DND-41 (cell line): ENCODE measurements at regions not wholly inside any gene's neighbourhood (a gene's known extent, or its start where the extent isn't known, plus 50 kb on each side); places are given as distances from the start of the nearest gene placed in this dataset.
"Not testable (repeated sequence)": the region's sequence is repeated elsewhere in the genome, so short reads cannot be mapped to it uniquely, and the experiment has no call there.

Experiments
- EZH2 ChIP-seq: IDR thresholded peaks from 3 replicates; pipeline ENCODE4 v1.6.1; 2012; ENCODE audit warnings: borderline replicate concordance, low read depth, mild to moderate bottlenecking, moderate library complexity, low read length, inconsistent platforms; ENCODE audit not compliant: severe bottlenecking
- TF ChIP-seq, protein P1 (sequence below): IDR thresholded peaks from 2 replicates; pipeline ENCODE4 v1.5.1; 2012; ENCODE audit warnings: borderline replicate concordance, low read length, moderate library complexity, mild to moderate bottlenecking; ENCODE audit not compliant: poor library complexity, severe bottlenecking; ENCODE audit errors: extremely low read depth

DNA sequence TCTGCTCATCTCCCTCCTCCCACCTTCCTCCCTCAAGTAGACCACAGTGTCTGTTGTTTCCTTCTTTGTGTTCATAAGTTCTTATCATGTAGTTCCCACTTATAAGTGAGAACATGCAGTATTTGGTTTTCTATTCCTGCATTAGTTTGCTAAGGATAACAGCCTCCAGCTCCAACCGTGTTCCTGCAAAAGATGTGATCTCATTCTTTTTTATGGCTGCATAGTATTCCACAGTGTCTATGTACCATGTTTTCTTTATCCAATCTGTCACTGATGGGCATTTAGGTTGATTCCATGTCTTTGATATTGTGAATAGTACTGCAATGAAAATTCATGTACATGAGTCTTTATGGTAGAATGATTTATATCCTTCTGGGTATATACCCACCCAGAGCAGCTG, 173.5 kb downstream of the MATN1 start:
- TF ChIP-seq, protein P1, sequence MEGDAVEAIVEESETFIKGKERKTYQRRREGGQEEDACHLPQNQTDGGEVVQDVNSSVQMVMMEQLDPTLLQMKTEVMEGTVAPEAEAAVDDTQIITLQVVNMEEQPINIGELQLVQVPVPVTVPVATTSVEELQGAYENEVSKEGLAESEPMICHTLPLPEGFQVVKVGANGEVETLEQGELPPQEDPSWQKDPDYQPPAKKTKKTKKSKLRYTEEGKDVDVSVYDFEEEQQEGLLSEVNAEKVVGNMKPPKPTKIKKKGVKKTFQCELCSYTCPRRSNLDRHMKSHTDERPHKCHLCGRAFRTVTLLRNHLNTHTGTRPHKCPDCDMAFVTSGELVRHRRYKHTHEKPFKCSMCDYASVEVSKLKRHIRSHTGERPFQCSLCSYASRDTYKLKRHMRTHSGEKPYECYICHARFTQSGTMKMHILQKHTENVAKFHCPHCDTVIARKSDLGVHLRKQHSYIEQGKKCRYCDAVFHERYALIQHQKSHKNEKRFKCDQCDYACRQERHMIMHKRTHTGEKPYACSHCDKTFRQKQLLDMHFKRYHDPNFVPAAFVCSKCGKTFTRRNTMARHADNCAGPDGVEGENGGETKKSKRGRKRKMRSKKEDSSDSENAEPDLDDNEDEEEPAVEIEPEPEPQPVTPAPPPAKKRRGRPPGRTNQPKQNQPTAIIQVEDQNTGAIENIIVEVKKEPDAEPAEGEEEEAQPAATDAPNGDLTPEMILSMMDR: not testable (repeated sequence)
- TF ChIP-seq EZH2: not testable (repeated sequence)
